ENCODE measurements at regions not wholly inside any gene's neighbourhood (a gene's known extent, or its start where the extent isn't known, plus 50 kb on each side); places are given as distances from the start of the nearest gene placed in this dataset.

- DNase-seq (no peak), ATAC-seq (ENCODE audit: low read depth) (no peak)
- Mint-ChIP-seq H3K4me3 (no peak overlapping the region), H3K4me1 (no peaks in the 10 kb centered on the region), H3K27me3 (no peaks in the 10 kb centered on the region), H3K36me3 (ENCODE audit: low read depth) (no peaks in the 10 kb centered on the region), H3K27ac (no peak overlapping the region), H3K9me3 (no peaks in the 10 kb centered on the region)
- ChIA-PET POLR2A (no interaction called here), CTCF (no interaction called here)
- intact Hi-C loops (cut with micrococcal nuclease): no loop called here
- TF ChIP-seq, protein P1, sequence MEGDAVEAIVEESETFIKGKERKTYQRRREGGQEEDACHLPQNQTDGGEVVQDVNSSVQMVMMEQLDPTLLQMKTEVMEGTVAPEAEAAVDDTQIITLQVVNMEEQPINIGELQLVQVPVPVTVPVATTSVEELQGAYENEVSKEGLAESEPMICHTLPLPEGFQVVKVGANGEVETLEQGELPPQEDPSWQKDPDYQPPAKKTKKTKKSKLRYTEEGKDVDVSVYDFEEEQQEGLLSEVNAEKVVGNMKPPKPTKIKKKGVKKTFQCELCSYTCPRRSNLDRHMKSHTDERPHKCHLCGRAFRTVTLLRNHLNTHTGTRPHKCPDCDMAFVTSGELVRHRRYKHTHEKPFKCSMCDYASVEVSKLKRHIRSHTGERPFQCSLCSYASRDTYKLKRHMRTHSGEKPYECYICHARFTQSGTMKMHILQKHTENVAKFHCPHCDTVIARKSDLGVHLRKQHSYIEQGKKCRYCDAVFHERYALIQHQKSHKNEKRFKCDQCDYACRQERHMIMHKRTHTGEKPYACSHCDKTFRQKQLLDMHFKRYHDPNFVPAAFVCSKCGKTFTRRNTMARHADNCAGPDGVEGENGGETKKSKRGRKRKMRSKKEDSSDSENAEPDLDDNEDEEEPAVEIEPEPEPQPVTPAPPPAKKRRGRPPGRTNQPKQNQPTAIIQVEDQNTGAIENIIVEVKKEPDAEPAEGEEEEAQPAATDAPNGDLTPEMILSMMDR (IDR thresholded peaks at IDR 0.05): no peak
Measured at GRCh38 chr12:74689929-74690328, 152.3 kb downstream of the ATXN7L3B start.

DNA sequence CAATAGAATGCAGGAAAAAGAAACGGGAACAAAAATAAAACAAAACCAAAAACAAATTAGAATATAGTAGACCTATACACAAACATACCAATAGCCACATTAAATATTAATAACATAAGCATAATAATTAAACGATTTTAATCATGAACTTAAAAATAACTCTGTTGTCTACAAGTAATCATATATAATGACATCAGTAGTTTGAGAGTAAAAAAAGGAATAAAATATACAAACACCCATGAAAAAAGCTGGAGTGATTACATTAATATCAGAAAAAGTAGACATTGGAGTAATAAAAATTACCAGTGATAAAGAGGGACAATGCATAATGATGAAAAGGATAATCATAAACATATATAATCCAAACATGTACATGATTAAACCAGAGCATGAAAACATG lies 181.8 kb downstream of the ATXN7L3B start:
- Mint-ChIP-seq H3K4me1 (no peaks in the 10 kb centered on the region), H3K27ac (no peak overlapping the region), H3K4me3 (no peak overlapping the region), H3K36me3 (ENCODE audit: low read depth) (no peaks in the 10 kb centered on the region), H3K27me3 (no peaks in the 10 kb centered on the region), H3K9me3 (no peaks in the 10 kb centered on the region)
- CTCF ChIA-PET: no interaction called here
- POLR2A ChIA-PET: no interaction called here
- DNase-seq (no peak), ATAC-seq (ENCODE audit: low read depth) (no peak)
- TF ChIP-seq, protein P1 (IDR thresholded peaks at IDR 0.05): no peak
- intact Hi-C loops (cut with micrococcal nuclease): no loop called here

DNA sequence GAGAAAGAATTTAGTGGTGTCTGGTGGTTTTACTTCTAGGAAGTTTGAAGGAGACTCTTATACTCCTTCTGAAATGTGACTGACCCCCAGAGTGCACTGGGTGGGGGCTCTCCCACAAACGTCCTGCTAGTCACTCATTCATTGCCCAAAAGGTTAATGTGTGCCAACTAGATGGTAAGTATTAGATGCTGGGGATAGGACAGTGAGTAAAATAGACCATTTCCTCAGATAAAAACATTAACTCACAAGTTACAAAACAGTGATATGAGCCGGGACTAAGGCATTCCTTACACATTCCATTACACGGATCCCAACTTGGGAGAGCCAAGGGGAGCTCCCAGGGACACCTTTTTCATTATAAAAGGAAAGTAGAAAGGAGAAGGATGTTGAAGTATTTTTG lies 185.1 kb downstream of the ATXN7L3B start:
- no peaks in the 10 kb centered on the region for H3K36me3 Mint-ChIP-seq (ENCODE audit: low read depth)
- intact Hi-C loops (cut with micrococcal nuclease): no loop called here
- no peak for ATAC-seq (ENCODE audit: low read depth)

DNA sequence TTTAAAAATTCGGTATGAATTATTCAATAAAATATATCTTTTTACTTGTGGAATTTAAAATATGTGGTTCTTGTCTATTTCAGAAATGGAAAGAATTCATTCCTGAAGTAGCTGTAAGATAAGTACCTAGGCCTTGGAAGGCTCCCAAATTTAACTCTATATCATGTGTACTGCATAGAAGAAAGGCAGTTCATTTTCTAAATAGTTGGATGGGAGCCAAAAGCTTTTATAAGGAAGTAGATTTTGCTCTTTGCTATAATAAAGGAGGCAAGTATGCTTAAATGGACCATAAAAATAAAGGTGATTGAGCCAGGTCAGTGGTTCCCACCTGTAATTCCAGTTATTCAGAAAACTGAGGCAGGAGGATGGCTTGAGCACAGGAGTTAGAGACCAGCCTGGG lies 187.5 kb downstream of the ATXN7L3B start:
- no peaks in the 10 kb centered on the region for H3K4me1 Mint-ChIP-seq
- intact Hi-C loops (cut with micrococcal nuclease): no loop called here

More for the DNA sequence above, 185.1 kb downstream of the ATXN7L3B start:
- ChIA-PET CTCF (no interaction called here), POLR2A (no interaction called here)
- H3K9me3 Mint-ChIP-seq: no peaks in the 10 kb centered on the region
- no peaks in the 10 kb centered on the region for H3K27me3 Mint-ChIP-seq
- no peak overlapping the region for H3K4me3 Mint-ChIP-seq
- TF ChIP-seq, protein P1 (IDR thresholded peaks at IDR 0.05): no peak
- no peaks in the 10 kb centered on the region for H3K4me1 Mint-ChIP-seq
- no peak overlapping the region for H3K27ac Mint-ChIP-seq
- no peak for DNase-seq

GRCh38 chr12:74728006-74728405 lies 190.4 kb downstream of the ATXN7L3B start:
- TF ChIP-seq, protein P1 (IDR thresholded peaks at IDR 0.05): no peak
- CTCF ChIA-PET: no interaction called here
- no peak for DNase-seq
- no peak for ATAC-seq (ENCODE audit: low read depth)
- Mint-ChIP-seq H3K4me3 (no peak overlapping the region), H3K27me3 (no peaks in the 10 kb centered on the region), H3K4me1 (no peaks in the 10 kb centered on the region), H3K36me3 (ENCODE audit: low read depth) (no peaks in the 10 kb centered on the region), H3K27ac (no peak overlapping the region), H3K9me3 (no peaks in the 10 kb centered on the region)
- intact Hi-C loops (cut with micrococcal nuclease): no loop called here
- POLR2A ChIA-PET: no interaction called here

More for the DNA sequence above, 187.5 kb downstream of the ATXN7L3B start:
- POLR2A ChIA-PET: no interaction called here
- DNase-seq (no peak), ATAC-seq (ENCODE audit: low read depth) (no peak)
- H3K9me3 Mint-ChIP-seq: no peaks in the 10 kb centered on the region
- H3K4me3 Mint-ChIP-seq: no peak overlapping the region
- no peaks in the 10 kb centered on the region for H3K36me3 Mint-ChIP-seq (ENCODE audit: low read depth)
- H3K27me3 Mint-ChIP-seq: no peaks in the 10 kb centered on the region
- no peak overlapping the region for H3K27ac Mint-ChIP-seq
- CTCF ChIA-PET: no interaction called here
- TF ChIP-seq, protein P1 (IDR thresholded peaks at IDR 0.05): no peak

Data from activated B cell treated with CpG ODN at 0.5 μM for 24 hours (primary cell).